ENCODE measurements at regions not wholly inside any gene's neighbourhood (a gene's known extent, or its start where the extent isn't known, plus 50 kb on each side); places are given as distances from the start of the nearest gene placed in this dataset.

- Histone ChIP-seq H3K27ac (ENCODE audit: extremely low read depth, low read depth, low read length) (no peak overlapping the region), H3K9me3 (ENCODE audit: control insufficient read depth, insufficient read depth, low read depth, low read length) (no peaks in the 10 kb centered on the region), H3K36me3 (ENCODE audit: control insufficient read depth in 2 of 2, insufficient read depth in 1 of 2, low read length in 2 of 2) (no peaks in the 10 kb centered on the region), H3K4me1 (ENCODE audit: control insufficient read depth, insufficient read depth, low read length) (no peaks in the 10 kb centered on the region), H3K4me3 (ENCODE audit: low read depth, low read length) (no peak overlapping the region)
- TF ChIP-seq ZNF830 (tag by site-specific recombination; IDR thresholded peaks at IDR 0.05; ENCODE audit: low read depth) = no peak
- no peak for TF ChIP-seq ZBTB21 (tag by site-specific recombination; IDR thresholded peaks at IDR 0.05)
- no peak for TF ChIP-seq YY2 (tag by site-specific recombination; IDR thresholded peaks at IDR 0.05)
- no peak for TF ChIP-seq SALL2 (tag by site-specific recombination; IDR thresholded peaks at IDR 0.05; ENCODE audit: borderline replicate concordance)
- TF ChIP-seq PBX3 (CRISPR knock-in tag; IDR thresholded peaks at IDR 0.05) = no peak
- TF ChIP-seq ZNF132 (tag by site-specific recombination; IDR thresholded peaks at IDR 0.05; ENCODE audit: borderline replicate concordance) = no peak
- TF ChIP-seq SP2 (tag by site-specific recombination; IDR thresholded peaks at IDR 0.05) = no peak
- TF ChIP-seq BCL6B (tag by site-specific recombination; IDR thresholded peaks at IDR 0.05) = no peak
- no peak for TF ChIP-seq ZNF548 (tag by site-specific recombination; IDR thresholded peaks at IDR 0.05)
- TF ChIP-seq ZNF624 (tag by site-specific recombination; IDR thresholded peaks at IDR 0.05) = no peak
- TF ChIP-seq ZNF777 (tag by site-specific recombination; IDR thresholded peaks at IDR 0.05; ENCODE audit: borderline replicate concordance) = no peak
- no peak for TF ChIP-seq ZFHX2 (tag by site-specific recombination; conservative IDR thresholded peaks at IDR 0.05)
- no peak for TF ChIP-seq GLI4 (tag by site-specific recombination; IDR thresholded peaks at IDR 0.05)
- ChIA-PET CTCF (no interaction called here), POLR2A (no interaction called here)
Measured at GRCh38 chr3:88283242-88283592, 133.5 kb downstream of the C3orf38 start.

- no peak overlapping the region for H3K27ac ChIP-seq (ENCODE audit: extremely low read depth, low read depth, low read length)
- no peak for TF ChIP-seq ZEB2 (tag by site-specific recombination; IDR thresholded peaks at IDR 0.05)
- TF ChIP-seq MYNN (tag by site-specific recombination; IDR thresholded peaks at IDR 0.05; ENCODE audit: borderline replicate concordance) = no peak
- TF ChIP-seq ZNF362 (tag by site-specific recombination; IDR thresholded peaks at IDR 0.05) = no peak
- no peak for TF ChIP-seq ZNF521 (tag by site-specific recombination; IDR thresholded peaks at IDR 0.05)
- no peak for TF ChIP-seq ZNF768 (tag by site-specific recombination; IDR thresholded peaks at IDR 0.05)
- no peak for TF ChIP-seq SP7 (tag by site-specific recombination; IDR thresholded peaks at IDR 0.05)
- no peak for TF ChIP-seq ZNF791 (tag by site-specific recombination; IDR thresholded peaks at IDR 0.05)
- H3K4me1 ChIP-seq (ENCODE audit: control insufficient read depth, insufficient read depth, low read length) = no peaks in the 10 kb centered on the region
- no peaks in the 10 kb centered on the region for H3K9me3 ChIP-seq (ENCODE audit: control insufficient read depth, insufficient read depth, low read depth, low read length)
- ChIA-PET CTCF (no interaction called here), POLR2A (no interaction called here)
- no peak overlapping the region for H3K4me3 ChIP-seq (ENCODE audit: low read depth, low read length)
- H3K36me3 ChIP-seq (ENCODE audit: control insufficient read depth in 2 of 2, insufficient read depth in 1 of 2, low read length in 2 of 2) = no peaks in the 10 kb centered on the region
Measured at GRCh38 chr3:88291486-88291885, 141.7 kb downstream of the C3orf38 start.

GRCh38 chr3:88298189-88298588, 148.4 kb downstream of the C3orf38 start:
- ChIA-PET CTCF (no interaction called here), POLR2A (no interaction called here)
- no peak for TF ChIP-seq ZNF555 (tag by site-specific recombination; conservative IDR thresholded peaks at IDR 0.05)
- no peak for TF ChIP-seq ZNF341 (tag by site-specific recombination; IDR thresholded peaks at IDR 0.05; ENCODE audit: low read depth)
- TF ChIP-seq ZNF660 (tag by site-specific recombination; IDR thresholded peaks at IDR 0.05) = no peak
- no peak for TF ChIP-seq ZBTB44 (tag by site-specific recombination; IDR thresholded peaks at IDR 0.05)
- TF ChIP-seq ZNF155 (tag by site-specific recombination; IDR thresholded peaks at IDR 0.05) = no peak
- no peak for TF ChIP-seq HOXD13 (CRISPR knock-in tag; IDR thresholded peaks at IDR 0.05; ENCODE audit: borderline replicate concordance)
- TF ChIP-seq ZNF18 (tag by site-specific recombination; IDR thresholded peaks at IDR 0.05) = no peak
- no peak for TF ChIP-seq TRIM28 (IDR thresholded peaks at IDR 0.05; ENCODE audit: borderline replicate concordance, low read length)
- no peak for TF ChIP-seq ZBTB7A (tag by site-specific recombination; IDR thresholded peaks at IDR 0.05; ENCODE audit: low read depth)
- TF ChIP-seq ZNF624 (tag by site-specific recombination; IDR thresholded peaks at IDR 0.05) = no peak

More at GRCh38 chr3:88298189-88298588, 148.4 kb downstream of the C3orf38 start:
- H3K4me3 ChIP-seq (ENCODE audit: low read depth, low read length) = no peak overlapping the region
- H3K4me1 ChIP-seq (ENCODE audit: control insufficient read depth, insufficient read depth, low read length) = no peaks in the 10 kb centered on the region
- H3K36me3 ChIP-seq (ENCODE audit: control insufficient read depth in 2 of 2, insufficient read depth in 1 of 2, low read length in 2 of 2) = no peaks in the 10 kb centered on the region
- H3K9me3 ChIP-seq (ENCODE audit: control insufficient read depth, insufficient read depth, low read depth, low read length) = no peaks in the 10 kb centered on the region
- H3K27ac ChIP-seq (ENCODE audit: extremely low read depth, low read depth, low read length) = no peak overlapping the region

All from HEK293 (cell line).